HepG2 (cell line): ENCODE measurements at regions not wholly inside any gene's neighbourhood (a gene's known extent, or its start where the extent isn't known, plus 50 kb on each side); places are given as distances from the start of the nearest gene placed in this dataset.
"Not testable (repeated sequence)": the region's sequence is repeated elsewhere in the genome, so short reads cannot be mapped to it uniquely, and the experiment has no call there.

Experiments used
- ATAC-seq: fragments of 200-7000 bp; cut with Tn5 transposase; 3 replicates; pipeline ENCODE4 v1.9.1; 2020; ENCODE audit warnings: mild to moderate bottlenecking, moderate library complexity
- BruUV-seq: library from RNA; stranded (reverse); fragments of 400-500 nt; replicated peaks from 2 replicates; lab custom pipeline; 2021; lab: Mats Ljungman, UMichigan
- CTCF ChIA-PET: fragments of 300-600 bp; formaldehyde crosslinking; extraction: SDS; loops from one replicate; lab custom pipeline; 2021; ENCODE audit warnings: low total read pairs, inconsistent platforms, low intra/inter-chr PET ratio; lab: Yijun Ruan, JAX
- POLR2A ChIA-PET: fragments of 350-600 bp; sonication (Branson Sonifier 250); formaldehyde crosslinking; loops from one replicate; lab custom pipeline; 2020; ENCODE audit warnings: antibody characterized with exemption, inconsistent platforms; lab: Yijun Ruan, JAX
- DNase-seq: peaks from one replicate; pipeline ENCODE4 v3.0.0-alpha.2; 2015; ENCODE audit warnings: low spot score
- FAIRE-seq: peaks from 3 replicates; lab custom pipeline; 2011; peaks lifted over from hg19 to GRCh38; lab: Jason Lieb, UNC
- H2AFZ ChIP-seq: one replicate; pipeline ENCODE4 v1.6.1; 2011; ENCODE audit warnings: low read length, inconsistent platforms
- H3K27ac ChIP-seq: fragments of 300-600 bp; 3 replicates; pipeline ENCODE4 v1.8.0; 2011; ENCODE audit warnings: mixed run types, mild to moderate bottlenecking, mixed read lengths, low read length, inconsistent platforms; ENCODE audit not compliant: insufficient read depth; ENCODE audit errors: extremely low read length
- H3K27me3 ChIP-seq, 2 experiments: fragments of 200-600 bp in 1 of 2; 2 replicates in 1 of 2; 3 replicates in 1 of 2; pipeline versions ENCODE4 v1.6.0 to v1.8.0; 2011; ENCODE audit warnings: low read length in 2 of 2, mild to moderate bottlenecking in 2 of 2, moderate library complexity in 2 of 2, inconsistent platforms in 1 of 2; ENCODE audit not compliant: insufficient read depth in 2 of 2, control insufficient read depth in 1 of 2
- H3K36me3 ChIP-seq, 2 experiments: fragments of 200-600 bp in 1 of 2; replicated peaks in 1 of 2; 2 replicates in 1 of 2; 3 replicates in 1 of 2; pipeline versions ENCODE4 v1.5.1 to v1.8.0; 2011; ENCODE audit warnings: low read length in 2 of 2, inconsistent platforms in 1 of 2; ENCODE audit not compliant: insufficient read depth in 2 of 2, control insufficient read depth in 1 of 2
- H3K4me1 ChIP-seq: 2 replicates; pipeline ENCODE4 v1.5.1; 2012; ENCODE audit warnings: low read length, inconsistent platforms; ENCODE audit not compliant: insufficient read depth
- H3K4me2 ChIP-seq: 2 replicates; pipeline ENCODE4 v1.6.0; 2011; ENCODE audit warnings: low read depth, low read length, inconsistent platforms
- H3K4me3 ChIP-seq, 3 experiments: fragments of 200-600 bp in 1 of 3; sonication (generic), shearing (Covaris generic) in 1 of 3; replicated peaks in 1 of 3; 2 replicates each; pipeline ENCODE4 v1.5.1; 2011 to 2016; ENCODE audit warnings: low read length in 3 of 3, inconsistent platforms in 2 of 3, low read depth in 2 of 3, mild to moderate bottlenecking in 2 of 3, control low read depth in 1 of 3, mixed read lengths in 1 of 3; ENCODE audit not compliant: insufficient read depth in 1 of 3
- H3K79me2 ChIP-seq: one replicate; pipeline ENCODE4 v1.6.1; 2011; ENCODE audit warnings: low read length, inconsistent platforms; ENCODE audit not compliant: insufficient read depth
- H3K9ac ChIP-seq: 2 replicates; pipeline ENCODE4 v1.6.0; 2011; ENCODE audit warnings: mild to moderate bottlenecking, low read depth, low read length, inconsistent platforms; ENCODE audit not compliant: insufficient read depth
- H3K9me3 ChIP-seq: 2 replicates; pipeline ENCODE4 v1.5.1; 2012; ENCODE audit warnings: mild to moderate bottlenecking, low read length
- H4K20me1 ChIP-seq: 2 replicates; pipeline ENCODE4 v1.6.0; 2011; ENCODE audit warnings: inconsistent platforms, mild to moderate bottlenecking, low read length, moderate library complexity; ENCODE audit not compliant: insufficient read depth
- CBX2 ChIP-seq, 2 experiments: fragments of 200-600 bp in 1 of 2; sonication (generic); formaldehyde crosslinking in 1 of 2; IDR thresholded peaks; 2 replicates each; pipeline versions ENCODE4 v1.7.0 to v1.8.1; 2018 to 2022; ENCODE audit warnings: low read depth in 2 of 2, low read length in 1 of 2, mild to moderate bottlenecking in 1 of 2, missing genetic modification reagents in 1 of 2
- NFIC ChIP-seq: IDR thresholded peaks from 2 replicates; pipeline ENCODE4 v1.6.1; 2012; ENCODE audit warnings: mild to moderate bottlenecking, low read length, inconsistent platforms
- SMARCE1 ChIP-seq: fragments of 450-650 bp; IDR thresholded peaks from 2 replicates; pipeline ENCODE4 v1.6.1; 2017; ENCODE audit warnings: borderline replicate concordance
- TCF7L2 ChIP-seq: IDR thresholded peaks from 2 replicates; pipeline ENCODE4 v1.6.1; 2011; ENCODE audit warnings: mild to moderate bottlenecking, low read depth, low read length, moderate library complexity
- ZBTB20 ChIP-seq: sonication (generic); formaldehyde crosslinking; IDR thresholded peaks from 2 replicates; pipeline ENCODE4 v1.8.1; 2023; ENCODE audit warnings: missing genetic modification reagents, low read depth, mild to moderate bottlenecking, borderline replicate concordance
- ZNF546 ChIP-seq: sonication (generic); formaldehyde crosslinking; conservative IDR thresholded peaks from 2 replicates; pipeline ENCODE4 v1.8.1; 2023; ENCODE audit warnings: mild to moderate bottlenecking, missing genetic modification reagents
- WGBS: methylation state at CpG from one replicate; pipeline ENCODE4 v1.1.6; 2017; ENCODE audit warnings: low lambda C conversion rate; 5-methylcytosine and 5-hydroxymethylcytosine counted together
- in situ Hi-C: cut with HindIII; loops from 2 replicates; pipeline ENCODE4 v1.10.0; 2017; ENCODE audit warnings: low pct_unique_long_range_greater_than_20kb; ENCODE audit not compliant: extremely low pct_ligation_motif_present
- intact Hi-C: fragments of 100-400 bp; cut with micrococcal nuclease; formaldehyde crosslinking; loops from one replicate; pipeline ENCODE4 v1.10.0; 2022; ENCODE audit not compliant: unreplicated experiment
- TF ChIP-seq, protein P1 (sequence below), 2 experiments: IDR thresholded peaks; 2 replicates each; pipeline ENCODE4 v1.6.1; 2011 to 2012; ENCODE audit warnings: low read length in 2 of 2, borderline replicate concordance in 1 of 2, low read depth in 1 of 2, mild to moderate bottlenecking in 1 of 2, moderate library complexity in 1 of 2
- TF ChIP-seq, protein P2 (sequence below): sonication (generic); formaldehyde crosslinking; IDR thresholded peaks from 2 replicates; pipeline ENCODE4 v1.4.0; 2020; ENCODE audit warnings: missing genetic modification reagents
- TF ChIP-seq, protein P3 (sequence below): sonication (generic); formaldehyde crosslinking; IDR thresholded peaks from 2 replicates; pipeline ENCODE4 v1.5.0; 2020; ENCODE audit warnings: missing genetic modification reagents
- TF ChIP-seq, protein P4 (sequence below): sonication (generic); formaldehyde crosslinking; IDR thresholded peaks from 2 replicates; pipeline ENCODE4 v1.8.0; 2022; ENCODE audit warnings: missing genetic modification reagents, mild to moderate bottlenecking, borderline replicate concordance
- TF ChIP-seq, protein P5 (sequence below): IDR thresholded peaks from 2 replicates; pipeline ENCODE4 v1.6.1; 2018; ENCODE audit warnings: missing genetic modification reagents

DNA sequence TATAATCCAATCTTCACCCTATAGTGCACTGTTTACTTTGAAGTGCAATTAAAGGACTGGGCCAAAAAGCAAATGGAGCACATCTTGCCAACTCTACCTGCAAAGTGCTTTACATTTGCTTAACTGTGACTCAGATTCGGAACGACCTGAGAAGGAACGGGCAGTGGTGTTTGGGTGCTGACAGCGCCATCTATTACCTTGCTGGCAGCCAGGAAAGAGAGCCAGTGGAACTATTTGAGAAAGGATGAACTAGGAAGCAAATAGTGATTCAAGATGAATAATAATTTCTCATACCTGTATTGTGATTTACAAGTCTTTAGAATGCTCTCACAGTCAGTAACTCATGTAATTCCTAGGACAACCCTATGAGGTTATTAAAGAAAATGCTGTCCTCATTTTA, 312.9 kb downstream of the PDCD6IP start (continued):
- TF ChIP-seq, protein P1, sequence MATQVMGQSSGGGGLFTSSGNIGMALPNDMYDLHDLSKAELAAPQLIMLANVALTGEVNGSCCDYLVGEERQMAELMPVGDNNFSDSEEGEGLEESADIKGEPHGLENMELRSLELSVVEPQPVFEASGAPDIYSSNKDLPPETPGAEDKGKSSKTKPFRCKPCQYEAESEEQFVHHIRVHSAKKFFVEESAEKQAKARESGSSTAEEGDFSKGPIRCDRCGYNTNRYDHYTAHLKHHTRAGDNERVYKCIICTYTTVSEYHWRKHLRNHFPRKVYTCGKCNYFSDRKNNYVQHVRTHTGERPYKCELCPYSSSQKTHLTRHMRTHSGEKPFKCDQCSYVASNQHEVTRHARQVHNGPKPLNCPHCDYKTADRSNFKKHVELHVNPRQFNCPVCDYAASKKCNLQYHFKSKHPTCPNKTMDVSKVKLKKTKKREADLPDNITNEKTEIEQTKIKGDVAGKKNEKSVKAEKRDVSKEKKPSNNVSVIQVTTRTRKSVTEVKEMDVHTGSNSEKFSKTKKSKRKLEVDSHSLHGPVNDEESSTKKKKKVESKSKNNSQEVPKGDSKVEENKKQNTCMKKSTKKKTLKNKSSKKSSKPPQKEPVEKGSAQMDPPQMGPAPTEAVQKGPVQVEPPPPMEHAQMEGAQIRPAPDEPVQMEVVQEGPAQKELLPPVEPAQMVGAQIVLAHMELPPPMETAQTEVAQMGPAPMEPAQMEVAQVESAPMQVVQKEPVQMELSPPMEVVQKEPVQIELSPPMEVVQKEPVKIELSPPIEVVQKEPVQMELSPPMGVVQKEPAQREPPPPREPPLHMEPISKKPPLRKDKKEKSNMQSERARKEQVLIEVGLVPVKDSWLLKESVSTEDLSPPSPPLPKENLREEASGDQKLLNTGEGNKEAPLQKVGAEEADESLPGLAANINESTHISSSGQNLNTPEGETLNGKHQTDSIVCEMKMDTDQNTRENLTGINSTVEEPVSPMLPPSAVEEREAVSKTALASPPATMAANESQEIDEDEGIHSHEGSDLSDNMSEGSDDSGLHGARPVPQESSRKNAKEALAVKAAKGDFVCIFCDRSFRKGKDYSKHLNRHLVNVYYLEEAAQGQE (IDR thresholded peaks at IDR 0.05; ENCODE audit: borderline replicate concordance in 1 of 2, low read depth in 1 of 2, low read length in 2 of 2) = no peak
- TF ChIP-seq, protein P2, sequence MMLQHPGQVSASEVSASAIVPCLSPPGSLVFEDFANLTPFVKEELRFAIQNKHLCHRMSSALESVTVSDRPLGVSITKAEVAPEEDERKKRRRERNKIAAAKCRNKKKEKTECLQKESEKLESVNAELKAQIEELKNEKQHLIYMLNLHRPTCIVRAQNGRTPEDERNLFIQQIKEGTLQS (CRISPR knock-in tag) = no peak
- TF ChIP-seq CBX2 (IDR thresholded peaks at IDR 0.05; ENCODE audit: low read depth, low read length) (no peak), CBX2 (CRISPR knock-in tag; IDR thresholded peaks at IDR 0.05; ENCODE audit: low read depth) (no peak), ZBTB20 (CRISPR knock-in tag) (no peak), TCF7L2 (no peak), SMARCE1 (no peak), NFIC (no peak), ZNF546 (CRISPR knock-in tag) (no peak)
- TF ChIP-seq, protein P3, sequence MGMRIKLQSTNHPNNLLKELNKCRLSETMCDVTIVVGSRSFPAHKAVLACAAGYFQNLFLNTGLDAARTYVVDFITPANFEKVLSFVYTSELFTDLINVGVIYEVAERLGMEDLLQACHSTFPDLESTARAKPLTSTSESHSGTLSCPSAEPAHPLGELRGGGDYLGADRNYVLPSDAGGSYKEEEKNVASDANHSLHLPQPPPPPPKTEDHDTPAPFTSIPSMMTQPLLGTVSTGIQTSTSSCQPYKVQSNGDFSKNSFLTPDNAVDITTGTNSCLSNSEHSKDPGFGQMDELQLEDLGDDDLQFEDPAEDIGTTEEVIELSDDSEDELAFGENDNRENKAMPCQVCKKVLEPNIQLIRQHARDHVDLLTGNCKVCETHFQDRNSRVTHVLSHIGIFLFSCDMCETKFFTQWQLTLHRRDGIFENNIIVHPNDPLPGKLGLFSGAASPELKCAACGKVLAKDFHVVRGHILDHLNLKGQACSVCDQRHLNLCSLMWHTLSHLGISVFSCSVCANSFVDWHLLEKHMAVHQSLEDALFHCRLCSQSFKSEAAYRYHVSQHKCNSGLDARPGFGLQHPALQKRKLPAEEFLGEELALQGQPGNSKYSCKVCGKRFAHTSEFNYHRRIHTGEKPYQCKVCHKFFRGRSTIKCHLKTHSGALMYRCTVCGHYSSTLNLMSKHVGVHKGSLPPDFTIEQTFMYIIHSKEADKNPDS (CRISPR knock-in tag) = no peak
- TF ChIP-seq, protein P4, sequence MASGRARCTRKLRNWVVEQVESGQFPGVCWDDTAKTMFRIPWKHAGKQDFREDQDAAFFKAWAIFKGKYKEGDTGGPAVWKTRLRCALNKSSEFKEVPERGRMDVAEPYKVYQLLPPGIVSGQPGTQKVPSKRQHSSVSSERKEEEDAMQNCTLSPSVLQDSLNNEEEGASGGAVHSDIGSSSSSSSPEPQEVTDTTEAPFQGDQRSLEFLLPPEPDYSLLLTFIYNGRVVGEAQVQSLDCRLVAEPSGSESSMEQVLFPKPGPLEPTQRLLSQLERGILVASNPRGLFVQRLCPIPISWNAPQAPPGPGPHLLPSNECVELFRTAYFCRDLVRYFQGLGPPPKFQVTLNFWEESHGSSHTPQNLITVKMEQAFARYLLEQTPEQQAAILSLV = no peak
- TF ChIP-seq, protein P5, sequence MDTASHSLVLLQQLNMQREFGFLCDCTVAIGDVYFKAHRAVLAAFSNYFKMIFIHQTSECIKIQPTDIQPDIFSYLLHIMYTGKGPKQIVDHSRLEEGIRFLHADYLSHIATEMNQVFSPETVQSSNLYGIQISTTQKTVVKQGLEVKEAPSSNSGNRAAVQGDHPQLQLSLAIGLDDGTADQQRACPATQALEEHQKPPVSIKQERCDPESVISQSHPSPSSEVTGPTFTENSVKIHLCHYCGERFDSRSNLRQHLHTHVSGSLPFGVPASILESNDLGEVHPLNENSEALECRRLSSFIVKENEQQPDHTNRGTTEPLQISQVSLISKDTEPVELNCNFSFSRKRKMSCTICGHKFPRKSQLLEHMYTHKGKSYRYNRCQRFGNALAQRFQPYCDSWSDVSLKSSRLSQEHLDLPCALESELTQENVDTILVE (CRISPR knock-in tag) = no peak
- TF ChIP-seq, all 625 proteins: peak for 0

DNA sequence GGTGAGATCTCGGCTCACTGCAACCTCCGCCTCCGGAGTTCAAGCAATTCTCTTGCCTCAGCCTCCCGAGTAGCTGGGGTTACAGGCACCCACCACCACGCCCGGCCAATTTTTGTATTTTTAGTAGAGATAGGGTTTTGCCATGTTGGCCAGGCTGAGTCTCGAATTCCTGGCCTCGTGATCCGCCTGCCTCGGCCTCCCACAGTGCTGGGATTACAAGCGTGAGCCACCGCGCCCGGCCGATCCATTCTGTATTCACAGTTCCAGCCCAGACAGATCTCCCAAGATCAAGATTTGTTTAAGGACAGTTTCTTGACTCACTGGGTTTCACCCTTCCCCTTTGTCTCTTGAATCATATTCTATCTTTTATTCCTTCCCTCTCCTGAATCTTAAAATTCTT, 313.8 kb downstream of the PDCD6IP start:
- H3K9me3 ChIP-seq, H3K36me3 ChIP-seq, H3K4me2 ChIP-seq, FAIRE-seq, BruUV-seq, H4K20me1 ChIP-seq, H3K27ac ChIP-seq, intact Hi-C loops, POLR2A ChIA-PET, H3K79me2 ChIP-seq, CTCF ChIA-PET, DNase-seq, H3K27me3 ChIP-seq, H2AFZ ChIP-seq, H3K4me3 ChIP-seq, H3K4me1 ChIP-seq, in situ Hi-C loops, ATAC-seq, H3K9ac ChIP-seq: not testable (repeated sequence)
- 49% methylated on average over 13 of the region's 15 CpGs for WGBS
